H1 (cell line): ENCODE measurements at regions not wholly inside any gene's neighbourhood (a gene's known extent, or its start where the extent isn't known, plus 50 kb on each side); places are given as distances from the start of the nearest gene placed in this dataset.

Experiments
- CREB1 ChIP-seq: IDR thresholded peaks from 2 replicates; pipeline ENCODE4 v1.6.1; 2012; ENCODE audit warnings: inconsistent platforms
- CTCF ChIP-seq, 3 experiments: IDR thresholded peaks; 1 replicate in 2 of 3; 2 replicates in 1 of 3; pipeline versions ENCODE4 v1.5.1 to v1.6.1; 2011; ENCODE audit warnings: low read length in 3 of 3, mild to moderate bottlenecking in 3 of 3, inconsistent platforms in 2 of 3, low read depth in 1 of 3, moderate library complexity in 1 of 3; ENCODE audit not compliant: insufficient read depth in 1 of 3; ENCODE audit errors: control extremely low read depth in 1 of 3
- POLR2A ChIP-seq, 2 experiments: IDR thresholded peaks; 1 replicate in 1 of 2; 2 replicates in 1 of 2; pipeline ENCODE4 v1.6.1; 2011; ENCODE audit warnings: low read depth in 2 of 2, low read length in 2 of 2, mild to moderate bottlenecking in 2 of 2; ENCODE audit errors: control extremely low read depth in 1 of 2
- POLR2AphosphoS5 ChIP-seq: IDR thresholded peaks from 2 replicates; pipeline ENCODE4 v1.6.1; 2011; ENCODE audit warnings: low read depth, low read length
- RXRA ChIP-seq: IDR thresholded peaks from 2 replicates; pipeline ENCODE4 v1.6.1; 2011; ENCODE audit warnings: low read depth, mild to moderate bottlenecking, low read length, moderate library complexity; ENCODE audit not compliant: insufficient read depth
- TCF12 ChIP-seq: IDR thresholded peaks from 2 replicates; pipeline ENCODE4 v1.6.1; 2011; ENCODE audit warnings: low read depth, mild to moderate bottlenecking, low read length
- YY1 ChIP-seq: IDR thresholded peaks from 2 replicates; pipeline ENCODE4 v1.6.1; 2011; ENCODE audit warnings: low read depth, mild to moderate bottlenecking, low read length

- TF ChIP-seq YY1 (no peak), CTCF (IDR thresholded peaks at IDR 0.05; ENCODE audit: control extremely low read depth in 1 of 3, insufficient read depth in 1 of 3, low read depth in 1 of 3, low read length in 3 of 3) (no peak), POLR2A (IDR thresholded peaks at IDR 0.05; ENCODE audit: control extremely low read depth in 1 of 2, low read depth in 2 of 2, low read length in 2 of 2) (no peak), TCF12 (no peak), RXRA (no peak), CREB1 (no peak), POLR2AphosphoS5 (no peak)
These were observed 665.4 kb upstream of the HS6ST1 start for GRCh38 chr2:128984081-128984480.
